Astrocyte (in vitro differentiated cells and primary cell): ENCODE measurements at regions not wholly inside any gene's neighbourhood (a gene's known extent, or its start where the extent isn't known, plus 50 kb on each side); places are given as distances from the start of the nearest gene placed in this dataset.
A peak's percentile ranks its signal among the peaks of the same experiment; 100 is the strongest.

Source experiments
- DNase-seq: peaks from one replicate; pipeline ENCODE4 v3.0.0-alpha.2; 2010; ENCODE audit warnings: low read depth
- FAIRE-seq: peaks from 2 replicates; lab custom pipeline; 2011; peaks lifted over from hg19 to GRCh38; lab: Jason Lieb, UNC
- H2AFZ ChIP-seq: 2 replicates; pipeline ENCODE4 v1.6.0; 2012; ENCODE audit warnings: low read depth, low read length, inconsistent platforms
- H3K27ac ChIP-seq: 2 replicates; pipeline ENCODE4 v1.5.1; 2011; ENCODE audit warnings: low read depth, low read length, inconsistent platforms
- H3K27me3 ChIP-seq: 2 replicates; pipeline ENCODE4 v1.6.0; 2011; ENCODE audit warnings: low read length, inconsistent platforms; ENCODE audit not compliant: insufficient read depth
- H3K36me3 ChIP-seq: 2 replicates; pipeline ENCODE4 v1.5.1; 2011; ENCODE audit warnings: low read length, inconsistent platforms; ENCODE audit not compliant: insufficient read depth
- H3K4me1 ChIP-seq: 2 replicates; pipeline ENCODE4 v1.5.1; 2011; ENCODE audit warnings: low read length, inconsistent platforms; ENCODE audit not compliant: insufficient read depth
- H3K4me2 ChIP-seq: 2 replicates; pipeline ENCODE4 v1.6.0; 2012; ENCODE audit warnings: low read length, inconsistent platforms
- H3K4me3 ChIP-seq: 2 replicates; pipeline ENCODE4 v1.5.1; 2011; ENCODE audit warnings: low read depth, mild to moderate bottlenecking, low read length, inconsistent platforms; ENCODE audit not compliant: insufficient read depth
- H3K79me2 ChIP-seq: 2 replicates; pipeline ENCODE4 v1.6.0; 2012; ENCODE audit warnings: mild to moderate bottlenecking, low read length, inconsistent platforms; ENCODE audit not compliant: insufficient read depth
- H3K9ac ChIP-seq: 2 replicates; pipeline ENCODE4 v1.6.0; 2012; ENCODE audit warnings: mild to moderate bottlenecking, low read length, inconsistent platforms
- H3K9me3 ChIP-seq: 2 replicates; pipeline ENCODE4 v1.5.1; 2012; ENCODE audit warnings: low read depth, mild to moderate bottlenecking, low read length, inconsistent platforms; ENCODE audit not compliant: insufficient read depth
- H4K20me1 ChIP-seq: 2 replicates; pipeline ENCODE4 v1.6.0; 2012; ENCODE audit warnings: low read length, inconsistent platforms; ENCODE audit not compliant: insufficient read depth
- H3K27ac Mint-ChIP-seq: one replicate; pipeline ENCODE4 v1.8.0; 2021; ENCODE audit warnings: mild to moderate bottlenecking, mixed read lengths; ENCODE audit not compliant: unreplicated experiment
- H3K27me3 Mint-ChIP-seq: one replicate; pipeline ENCODE4 v1.8.0; 2021; ENCODE audit warnings: low read depth, mixed read lengths; ENCODE audit not compliant: unreplicated experiment
- H3K36me3 Mint-ChIP-seq: one replicate; pipeline ENCODE4 v1.8.0; 2021; ENCODE audit warnings: low read depth, mixed read lengths; ENCODE audit not compliant: unreplicated experiment
- H3K4me1 Mint-ChIP-seq: one replicate; pipeline ENCODE4 v1.8.0; 2021; ENCODE audit warnings: low read depth, mixed read lengths; ENCODE audit not compliant: unreplicated experiment
- H3K4me3 Mint-ChIP-seq: one replicate; pipeline ENCODE4 v1.8.0; 2021; ENCODE audit warnings: mild to moderate bottlenecking, moderate library complexity, mixed read lengths; ENCODE audit not compliant: unreplicated experiment
- H3K9me3 Mint-ChIP-seq: one replicate; pipeline ENCODE4 v1.8.0; 2021; ENCODE audit warnings: mild to moderate bottlenecking, mixed read lengths; ENCODE audit not compliant: unreplicated experiment
- EZH2 ChIP-seq: IDR thresholded peaks from 2 replicates; pipeline ENCODE4 v1.6.1; 2012; ENCODE audit warnings: mild to moderate bottlenecking, low read length, inconsistent platforms; ENCODE audit not compliant: insufficient read depth
- TF ChIP-seq, protein P1 (sequence below): IDR thresholded peaks from 2 replicates; pipeline ENCODE4 v1.5.1; 2011; ENCODE audit warnings: low read depth, mild to moderate bottlenecking, inconsistent platforms, low read length, moderate library complexity; ENCODE audit not compliant: insufficient read depth

DNA sequence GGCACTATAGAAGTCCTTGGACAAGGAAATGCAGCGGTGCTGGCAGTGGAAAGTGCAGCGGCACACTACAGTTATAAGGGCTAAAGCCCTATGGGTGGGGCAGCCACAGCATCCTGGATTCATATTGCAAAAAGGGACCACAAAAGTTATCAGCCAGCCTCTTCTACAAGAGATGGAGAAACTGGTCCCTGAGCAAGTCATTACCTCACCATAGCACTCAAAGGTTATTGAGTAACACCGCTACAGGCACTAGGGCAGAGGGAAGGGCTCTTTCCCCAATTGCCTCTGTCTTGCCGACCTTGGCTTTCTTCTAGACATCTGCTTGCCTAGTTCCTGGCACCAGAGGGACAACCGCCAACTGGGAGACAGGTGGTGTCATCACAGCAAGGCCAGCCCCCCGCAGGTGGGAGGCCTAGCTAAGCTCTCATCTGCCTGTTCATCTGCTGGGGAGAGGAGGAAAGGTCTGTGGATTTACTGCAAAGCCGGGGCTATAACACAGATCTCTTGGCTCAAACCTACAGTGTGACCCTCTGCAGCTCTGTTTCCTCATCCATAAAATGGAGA lies 600.0 kb downstream of the BCOR start:
- Mint-ChIP-seq H3K27me3 (peaks cover 13% of the 10 kb centered on the region), H3K36me3 (no peaks in the 10 kb centered on the region), H3K4me3 (no peak overlapping the region), H3K9me3 (no peaks in the 10 kb centered on the region), H3K4me1 (no peaks in the 10 kb centered on the region), H3K27ac (no peak overlapping the region)
- TF ChIP-seq EZH2: no peak
- TF ChIP-seq, protein P1, sequence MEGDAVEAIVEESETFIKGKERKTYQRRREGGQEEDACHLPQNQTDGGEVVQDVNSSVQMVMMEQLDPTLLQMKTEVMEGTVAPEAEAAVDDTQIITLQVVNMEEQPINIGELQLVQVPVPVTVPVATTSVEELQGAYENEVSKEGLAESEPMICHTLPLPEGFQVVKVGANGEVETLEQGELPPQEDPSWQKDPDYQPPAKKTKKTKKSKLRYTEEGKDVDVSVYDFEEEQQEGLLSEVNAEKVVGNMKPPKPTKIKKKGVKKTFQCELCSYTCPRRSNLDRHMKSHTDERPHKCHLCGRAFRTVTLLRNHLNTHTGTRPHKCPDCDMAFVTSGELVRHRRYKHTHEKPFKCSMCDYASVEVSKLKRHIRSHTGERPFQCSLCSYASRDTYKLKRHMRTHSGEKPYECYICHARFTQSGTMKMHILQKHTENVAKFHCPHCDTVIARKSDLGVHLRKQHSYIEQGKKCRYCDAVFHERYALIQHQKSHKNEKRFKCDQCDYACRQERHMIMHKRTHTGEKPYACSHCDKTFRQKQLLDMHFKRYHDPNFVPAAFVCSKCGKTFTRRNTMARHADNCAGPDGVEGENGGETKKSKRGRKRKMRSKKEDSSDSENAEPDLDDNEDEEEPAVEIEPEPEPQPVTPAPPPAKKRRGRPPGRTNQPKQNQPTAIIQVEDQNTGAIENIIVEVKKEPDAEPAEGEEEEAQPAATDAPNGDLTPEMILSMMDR: no peak
- no peak overlapping the region for H3K27ac ChIP-seq
- no peak overlapping the region for H2AFZ ChIP-seq
- H3K4me2 ChIP-seq: no peak overlapping the region
- no peaks in the 10 kb centered on the region for H4K20me1 ChIP-seq
- H3K9me3 ChIP-seq: no peaks in the 10 kb centered on the region
- no peaks in the 10 kb centered on the region for H3K36me3 ChIP-seq
- H3K4me1 ChIP-seq: no peaks in the 10 kb centered on the region
- no peaks in the 10 kb centered on the region for H3K79me2 ChIP-seq
- H3K4me3 ChIP-seq: no peak overlapping the region
- DNase-seq (no peak), FAIRE-seq (no peak)
- H3K27me3 ChIP-seq: no peaks in the 10 kb centered on the region
- H3K9ac ChIP-seq: no peak overlapping the region

DNA sequence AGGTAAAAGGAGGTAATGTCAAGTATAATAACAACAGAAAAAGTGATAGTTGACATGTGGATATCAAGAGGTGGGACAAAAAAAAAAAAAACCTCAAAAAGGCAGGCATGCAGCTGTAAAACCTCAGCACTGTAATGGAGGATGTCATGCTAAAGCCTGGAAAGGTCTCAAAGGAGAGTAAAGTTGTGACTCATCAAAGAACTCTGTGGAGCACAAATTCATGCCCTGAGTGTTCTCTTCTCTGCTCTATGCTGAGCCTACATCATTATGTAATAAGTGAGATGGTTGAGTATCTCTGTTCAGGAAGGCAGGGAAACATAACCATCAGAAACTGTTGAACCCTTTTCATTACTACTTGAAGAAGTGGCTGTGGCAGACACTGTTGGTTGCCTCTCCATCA lies 597.8 kb downstream of the BCOR start:
- no peak overlapping the region for H3K4me3 Mint-ChIP-seq
- Histone ChIP-seq H2AFZ (no peak overlapping the region), H3K36me3 (no peaks in the 10 kb centered on the region), H4K20me1 (no peaks in the 10 kb centered on the region), H3K4me2 (no peak overlapping the region), H3K4me1 (no peaks in the 10 kb centered on the region), H3K79me2 (no peaks in the 10 kb centered on the region), H3K9me3 (no peaks in the 10 kb centered on the region), H3K27me3 (no peaks in the 10 kb centered on the region), H3K9ac (no peak overlapping the region), H3K4me3 (no peak overlapping the region), H3K27ac (no peak overlapping the region)
- TF ChIP-seq EZH2: no peak
- TF ChIP-seq, protein P1: no peak
- DNase-seq (peak; percentile 26), FAIRE-seq (no peak)
- H3K27me3 Mint-ChIP-seq: peaks cover 11% of the 10 kb centered on the region
- no peak overlapping the region for H3K27ac Mint-ChIP-seq
- no peaks in the 10 kb centered on the region for H3K36me3 Mint-ChIP-seq
- H3K4me1 Mint-ChIP-seq: peaks cover 1% of the 10 kb centered on the region
- no peaks in the 10 kb centered on the region for H3K9me3 Mint-ChIP-seq

GRCh38 chrX:39501822-39502221 lies 595.9 kb downstream of the BCOR start:
- Histone ChIP-seq H3K36me3 (no peaks in the 10 kb centered on the region), H3K4me2 (no peak overlapping the region), H2AFZ (no peak overlapping the region), H4K20me1 (no peaks in the 10 kb centered on the region), H3K9me3 (no peaks in the 10 kb centered on the region), H3K27ac (no peak overlapping the region), H3K79me2 (no peaks in the 10 kb centered on the region), H3K4me1 (no peaks in the 10 kb centered on the region), H3K9ac (no peak overlapping the region), H3K4me3 (no peak overlapping the region), H3K27me3 (no peaks in the 10 kb centered on the region)
- no peak overlapping the region for H3K27ac Mint-ChIP-seq
- no peak overlapping the region for H3K4me3 Mint-ChIP-seq
- DNase-seq (no peak), FAIRE-seq (peak; percentile 56)
- H3K9me3 Mint-ChIP-seq: no peaks in the 10 kb centered on the region
- TF ChIP-seq, protein P1: no peak
- no peak for TF ChIP-seq EZH2
- no peaks in the 10 kb centered on the region for H3K36me3 Mint-ChIP-seq
- H3K27me3 Mint-ChIP-seq: peaks cover 7% of the 10 kb centered on the region
- H3K4me1 Mint-ChIP-seq: peaks cover 1% of the 10 kb centered on the region
